H1 (cell line): ENCODE measurements at regions not wholly inside any gene's neighbourhood (a gene's known extent, or its start where the extent isn't known, plus 50 kb on each side); places are given as distances from the start of the nearest gene placed in this dataset.

Source experiments
- BACH1 ChIP-seq: IDR thresholded peaks from 2 replicates; pipeline ENCODE4 v1.6.1; 2012; ENCODE audit warnings: low read length, improper control_type of control experiment
- CTBP2 ChIP-seq: IDR thresholded peaks from 2 replicates; pipeline ENCODE4 v1.7.0; 2011; ENCODE audit warnings: borderline replicate concordance, mild to moderate bottlenecking, moderate library complexity, mixed read lengths, low read length; ENCODE audit not compliant: insufficient read depth, insufficient read length
- EP300 ChIP-seq, 2 experiments: IDR thresholded peaks; 1 replicate in 1 of 2; 2 replicates in 1 of 2; pipeline ENCODE4 v1.6.1; 2011 to 2012; ENCODE audit warnings: low read depth in 2 of 2, low read length in 2 of 2, mild to moderate bottlenecking in 2 of 2, borderline replicate concordance in 1 of 2, inconsistent platforms in 1 of 2, moderate library complexity in 1 of 2
- EZH2 ChIP-seq: fragments of 200-600 bp; sonication (generic); IDR thresholded peaks from 2 replicates; pipeline ENCODE4 v1.7.1; 2012; ENCODE audit warnings: low read depth, mild to moderate bottlenecking, moderate library complexity, low read length, inconsistent platforms; ENCODE audit not compliant: severe bottlenecking
- GABPA ChIP-seq: IDR thresholded peaks from 2 replicates; pipeline ENCODE4 v1.6.1; 2011; ENCODE audit warnings: mild to moderate bottlenecking, low read length, moderate library complexity, borderline replicate concordance; ENCODE audit not compliant: insufficient read depth
- HDAC2 ChIP-seq, 2 experiments: fragments of 300-600 bp in 1 of 2; sonication (generic) in 1 of 2; IDR thresholded peaks; 2 replicates each; pipeline ENCODE4 v1.6.1; 2011 to 2012; ENCODE audit warnings: low read depth in 2 of 2, low read length in 2 of 2, mild to moderate bottlenecking in 2 of 2, moderate library complexity in 2 of 2, borderline replicate concordance in 1 of 2, inconsistent platforms in 1 of 2
- POLR2A ChIP-seq, 2 experiments: IDR thresholded peaks; 1 replicate in 1 of 2; 2 replicates in 1 of 2; pipeline ENCODE4 v1.6.1; 2011; ENCODE audit warnings: low read depth in 2 of 2, low read length in 2 of 2, mild to moderate bottlenecking in 2 of 2; ENCODE audit errors: control extremely low read depth in 1 of 2
- RAD21 ChIP-seq, 2 experiments: IDR thresholded peaks in 1 of 2; conservative IDR thresholded peaks in 1 of 2; 2 replicates each; pipeline ENCODE4 v1.6.1; 2011; ENCODE audit warnings: low read depth in 2 of 2, low read length in 2 of 2, improper control_type of control experiment in 1 of 2, inconsistent platforms in 1 of 2, mild to moderate bottlenecking in 1 of 2, moderate library complexity in 1 of 2
- RBBP5 ChIP-seq: IDR thresholded peaks from 2 replicates; pipeline ENCODE4 v1.7.1; 2012; ENCODE audit warnings: low read depth, mild to moderate bottlenecking, inconsistent platforms, low read length, moderate library complexity, borderline replicate concordance
- TBP ChIP-seq: IDR thresholded peaks from 2 replicates; pipeline ENCODE4 v1.6.1; 2011; ENCODE audit warnings: low read depth, low read length, improper control_type of control experiment
- TEAD4 ChIP-seq: IDR thresholded peaks from 2 replicates; pipeline ENCODE4 v1.6.1; 2012; ENCODE audit warnings: low read depth, low read length, inconsistent platforms, mixed read lengths
- TF ChIP-seq, protein P1 (sequence below), 3 experiments: IDR thresholded peaks; 1 replicate in 2 of 3; 2 replicates in 1 of 3; pipeline versions ENCODE4 v1.5.1 to v1.6.1; 2011; ENCODE audit warnings: low read length in 3 of 3, mild to moderate bottlenecking in 3 of 3, inconsistent platforms in 2 of 3, low read depth in 1 of 3, moderate library complexity in 1 of 3; ENCODE audit not compliant: insufficient read depth in 1 of 3; ENCODE audit errors: control extremely low read depth in 1 of 3

DNA sequence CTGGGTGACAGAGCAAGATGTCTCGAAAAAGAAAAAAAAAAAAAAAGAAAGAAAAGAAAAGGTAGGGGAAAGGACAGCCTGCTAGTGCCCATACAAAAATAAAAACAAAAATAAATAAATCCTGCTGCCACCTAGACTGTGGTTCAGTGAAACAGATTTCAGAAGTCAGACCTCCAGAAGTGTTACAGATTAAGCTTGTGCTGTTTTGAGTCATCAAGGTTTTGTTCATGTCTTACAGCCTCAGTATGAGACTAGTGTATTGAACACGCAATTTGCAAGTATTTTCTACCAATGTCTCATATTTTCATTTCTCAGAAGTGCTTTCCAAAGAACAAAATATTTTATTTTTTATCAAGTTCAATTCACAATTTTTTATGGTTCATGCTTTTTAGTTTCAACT lies 720.4 kb upstream of the GYPC start:
- TF ChIP-seq BACH1 (no peak), POLR2A (IDR thresholded peaks at IDR 0.05; ENCODE audit: control extremely low read depth in 1 of 2, low read depth in 2 of 2, low read length in 2 of 2) (no peak), RAD21 (IDR thresholded peaks at IDR 0.05 in 1 of 2, conservative IDR thresholded peaks at IDR 0.05 in 1 of 2; ENCODE audit: low read depth in 2 of 2, low read length in 2 of 2) (no peak), GABPA (no peak), TBP (no peak), EZH2 (no peak), CTBP2 (no peak), HDAC2 (IDR thresholded peaks at IDR 0.05; ENCODE audit: borderline replicate concordance in 1 of 2, low read depth in 2 of 2, low read length in 2 of 2) (no peak), EP300 (IDR thresholded peaks at IDR 0.05; ENCODE audit: borderline replicate concordance in 1 of 2, low read depth in 2 of 2, low read length in 2 of 2) (no peak), RBBP5 (no peak), TEAD4 (no peak)
- TF ChIP-seq, protein P1, sequence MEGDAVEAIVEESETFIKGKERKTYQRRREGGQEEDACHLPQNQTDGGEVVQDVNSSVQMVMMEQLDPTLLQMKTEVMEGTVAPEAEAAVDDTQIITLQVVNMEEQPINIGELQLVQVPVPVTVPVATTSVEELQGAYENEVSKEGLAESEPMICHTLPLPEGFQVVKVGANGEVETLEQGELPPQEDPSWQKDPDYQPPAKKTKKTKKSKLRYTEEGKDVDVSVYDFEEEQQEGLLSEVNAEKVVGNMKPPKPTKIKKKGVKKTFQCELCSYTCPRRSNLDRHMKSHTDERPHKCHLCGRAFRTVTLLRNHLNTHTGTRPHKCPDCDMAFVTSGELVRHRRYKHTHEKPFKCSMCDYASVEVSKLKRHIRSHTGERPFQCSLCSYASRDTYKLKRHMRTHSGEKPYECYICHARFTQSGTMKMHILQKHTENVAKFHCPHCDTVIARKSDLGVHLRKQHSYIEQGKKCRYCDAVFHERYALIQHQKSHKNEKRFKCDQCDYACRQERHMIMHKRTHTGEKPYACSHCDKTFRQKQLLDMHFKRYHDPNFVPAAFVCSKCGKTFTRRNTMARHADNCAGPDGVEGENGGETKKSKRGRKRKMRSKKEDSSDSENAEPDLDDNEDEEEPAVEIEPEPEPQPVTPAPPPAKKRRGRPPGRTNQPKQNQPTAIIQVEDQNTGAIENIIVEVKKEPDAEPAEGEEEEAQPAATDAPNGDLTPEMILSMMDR (IDR thresholded peaks at IDR 0.05; ENCODE audit: control extremely low read depth in 1 of 3, insufficient read depth in 1 of 3, low read depth in 1 of 3, low read length in 3 of 3): no peak
